ENCODE measurements at regions not wholly inside any gene's neighbourhood (a gene's known extent, or its start where the extent isn't known, plus 50 kb on each side); places are given as distances from the start of the nearest gene placed in this dataset.

- Histone ChIP-seq H3K79me2 (ENCODE audit: insufficient read depth, low read length) (no peaks in the 10 kb centered on the region), H3K27me3 (ENCODE audit: low read length) (no peaks in the 10 kb centered on the region), H3K27ac (ENCODE audit: low read depth, low read length) (no peak overlapping the region), H3K4me2 (ENCODE audit: low read depth, low read length, poor library complexity, severe bottlenecking) (no peak overlapping the region), H3F3A (ENCODE audit: insufficient read depth) (no peaks in the 10 kb centered on the region), H3K9me2 (replicated peaks; ENCODE audit: insufficient read depth, low read length) (no peaks in the 10 kb centered on the region), H3K4me3 (ENCODE audit: insufficient read depth, low read length, poor library complexity, severe bottlenecking) (no peak overlapping the region), H3K9me3 (ENCODE audit: insufficient read depth, low read length) (no peaks in the 10 kb centered on the region), H2AFZ (ENCODE audit: low read depth, low read length, severe bottlenecking) (no peak overlapping the region), H4K20me1 (ENCODE audit: low read depth, low read length) (no peaks in the 10 kb centered on the region), H3K36me3 (ENCODE audit: low read length) (no peaks in the 10 kb centered on the region), H3K9ac (ENCODE audit: low read length) (no peak overlapping the region)
- TF ChIP-seq CTCF (IDR thresholded peaks at IDR 0.05; ENCODE audit: insufficient read depth, low read length, poor library complexity, severe bottlenecking) (no peak), EZH2phosphoT487 (conservative IDR thresholded peaks at IDR 0.05; ENCODE audit: low read length) (no peak)
Observed at GRCh38 chrX:39458779-39459178, 639.0 kb downstream of the BCOR start.

- no peak overlapping the region for H3K4me2 ChIP-seq (ENCODE audit: low read depth, low read length, poor library complexity, severe bottlenecking)
- no peak for TF ChIP-seq EZH2phosphoT487 (conservative IDR thresholded peaks at IDR 0.05; ENCODE audit: low read length)
- no peak for TF ChIP-seq CTCF (IDR thresholded peaks at IDR 0.05; ENCODE audit: insufficient read depth, low read length, poor library complexity, severe bottlenecking)
- H3K27ac ChIP-seq (ENCODE audit: low read depth, low read length), result no peak overlapping the region
- H3K27me3 ChIP-seq (ENCODE audit: low read length), result no peaks in the 10 kb centered on the region
- no peaks in the 10 kb centered on the region for H3K9me2 ChIP-seq (replicated peaks; ENCODE audit: insufficient read depth, low read length)
- H2AFZ ChIP-seq (ENCODE audit: low read depth, low read length, severe bottlenecking), result no peak overlapping the region
- no peaks in the 10 kb centered on the region for H3K79me2 ChIP-seq (ENCODE audit: insufficient read depth, low read length)
- H3K9ac ChIP-seq (ENCODE audit: low read length), result no peak overlapping the region
- no peak overlapping the region for H3K4me3 ChIP-seq (ENCODE audit: insufficient read depth, low read length, poor library complexity, severe bottlenecking)
- H3K36me3 ChIP-seq (ENCODE audit: low read length), result no peaks in the 10 kb centered on the region
- no peaks in the 10 kb centered on the region for H3F3A ChIP-seq (ENCODE audit: insufficient read depth)
- H3K9me3 ChIP-seq (ENCODE audit: insufficient read depth, low read length), result no peaks in the 10 kb centered on the region
- H4K20me1 ChIP-seq (ENCODE audit: low read depth, low read length), result no peaks in the 10 kb centered on the region
Observed at GRCh38 chrX:39459204-39459603, 638.6 kb downstream of the BCOR start.

GRCh38 chrX:39459952-39460351 lies 637.8 kb downstream of the BCOR start:
- H3K4me3 ChIP-seq (ENCODE audit: insufficient read depth, low read length, poor library complexity, severe bottlenecking), result no peak overlapping the region
- no peaks in the 10 kb centered on the region for H3K79me2 ChIP-seq (ENCODE audit: insufficient read depth, low read length)
- no peak overlapping the region for H3K4me2 ChIP-seq (ENCODE audit: low read depth, low read length, poor library complexity, severe bottlenecking)
- TF ChIP-seq EZH2phosphoT487 (conservative IDR thresholded peaks at IDR 0.05; ENCODE audit: low read length) (no peak), CTCF (IDR thresholded peaks at IDR 0.05; ENCODE audit: insufficient read depth, low read length, poor library complexity, severe bottlenecking) (no peak)
- H3K27me3 ChIP-seq (ENCODE audit: low read length), result no peaks in the 10 kb centered on the region
- no peak overlapping the region for H2AFZ ChIP-seq (ENCODE audit: low read depth, low read length, severe bottlenecking)
- no peaks in the 10 kb centered on the region for H3K9me3 ChIP-seq (ENCODE audit: insufficient read depth, low read length)
- H3K36me3 ChIP-seq (ENCODE audit: low read length), result no peaks in the 10 kb centered on the region
- H3F3A ChIP-seq (ENCODE audit: insufficient read depth), result no peaks in the 10 kb centered on the region
- H3K9me2 ChIP-seq (replicated peaks; ENCODE audit: insufficient read depth, low read length), result no peaks in the 10 kb centered on the region
- H3K9ac ChIP-seq (ENCODE audit: low read length), result no peak overlapping the region
- no peaks in the 10 kb centered on the region for H4K20me1 ChIP-seq (ENCODE audit: low read depth, low read length)
- no peak overlapping the region for H3K27ac ChIP-seq (ENCODE audit: low read depth, low read length)

GRCh38 chrX:39460499-39460898 lies 637.3 kb downstream of the BCOR start:
- Histone ChIP-seq H3K9me2 (replicated peaks; ENCODE audit: insufficient read depth, low read length) (no peaks in the 10 kb centered on the region), H3K27ac (ENCODE audit: low read depth, low read length) (no peak overlapping the region), H2AFZ (ENCODE audit: low read depth, low read length, severe bottlenecking) (no peak overlapping the region), H3K4me2 (ENCODE audit: low read depth, low read length, poor library complexity, severe bottlenecking) (no peak overlapping the region), H4K20me1 (ENCODE audit: low read depth, low read length) (no peaks in the 10 kb centered on the region), H3K79me2 (ENCODE audit: insufficient read depth, low read length) (no peaks in the 10 kb centered on the region), H3K9me3 (ENCODE audit: insufficient read depth, low read length) (no peaks in the 10 kb centered on the region), H3K36me3 (ENCODE audit: low read length) (no peaks in the 10 kb centered on the region), H3K9ac (ENCODE audit: low read length) (no peak overlapping the region), H3K4me3 (ENCODE audit: insufficient read depth, low read length, poor library complexity, severe bottlenecking) (no peak overlapping the region), H3K27me3 (ENCODE audit: low read length) (no peaks in the 10 kb centered on the region), H3F3A (ENCODE audit: insufficient read depth) (no peaks in the 10 kb centered on the region)
- TF ChIP-seq CTCF (IDR thresholded peaks at IDR 0.05; ENCODE audit: insufficient read depth, low read length, poor library complexity, severe bottlenecking), result no peak
- TF ChIP-seq EZH2phosphoT487 (conservative IDR thresholded peaks at IDR 0.05; ENCODE audit: low read length), result no peak
